SH-SY5Y (cell line): ENCODE measurements at regions not wholly inside any gene's neighbourhood (a gene's known extent, or its start where the extent isn't known, plus 50 kb on each side); places are given as distances from the start of the nearest gene placed in this dataset.

Experiments used
- GATA2 ChIP-seq: IDR thresholded peaks from 2 replicates; pipeline ENCODE4 v1.6.1; 2011; ENCODE audit warnings: mild to moderate bottlenecking, low read depth, low read length
- GATA3 ChIP-seq: IDR thresholded peaks from 2 replicates; pipeline ENCODE4 v1.6.1; 2011; ENCODE audit warnings: low read depth, mild to moderate bottlenecking, low read length, moderate library complexity

DNA sequence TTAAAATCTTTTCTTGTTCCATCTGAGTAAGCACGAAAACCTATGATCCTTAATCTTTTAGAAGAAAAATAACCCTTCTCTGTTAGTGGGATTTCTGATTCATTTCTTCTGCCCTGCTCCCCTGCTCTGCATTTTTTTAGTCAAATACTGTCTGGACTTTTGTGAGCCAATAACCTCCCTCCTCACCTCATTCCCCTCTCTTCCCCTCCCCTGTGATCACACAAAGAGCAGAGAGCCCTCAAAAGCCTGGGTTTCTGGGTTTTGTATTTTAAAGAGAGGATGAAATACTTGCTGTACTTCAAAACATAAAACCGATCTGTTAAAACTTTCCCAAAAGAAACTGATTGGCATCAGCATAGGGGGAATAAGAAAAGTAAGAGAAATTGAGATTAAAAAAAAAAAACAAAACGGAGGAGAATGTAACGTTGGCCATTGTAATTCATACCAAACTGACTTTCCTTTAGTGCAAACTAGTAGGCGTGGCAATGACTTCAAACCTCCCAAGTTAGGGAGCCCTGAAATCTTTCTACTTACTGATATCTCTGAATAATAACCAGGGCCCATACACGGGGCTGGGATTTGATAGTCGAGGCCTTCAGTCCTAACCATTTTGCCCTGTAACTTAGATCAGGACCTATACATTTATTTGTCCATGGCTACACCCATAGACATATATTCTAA, 232.9 kb downstream of the TM9SF2 start:
- TF ChIP-seq GATA2: no peak
- no peak for TF ChIP-seq GATA3
